HG02884 (cell line): ENCODE measurements at regions not wholly inside any gene's neighbourhood (a gene's known extent, or its start where the extent isn't known, plus 50 kb on each side); places are given as distances from the start of the nearest gene placed in this dataset.
"Not testable (repeated sequence)": the region's sequence is repeated elsewhere in the genome, so short reads cannot be mapped to it uniquely, and the experiment has no call there.

Source experiments
- ATAC-seq: cut with Tn5 transposase; IDR thresholded peaks from one replicate; pipeline ENCODE4 v1.9.1; 2021; ENCODE audit warnings: mild to moderate bottlenecking, moderate library complexity; ENCODE audit not compliant: unreplicated experiment

- ATAC-seq, result no peak
Measured at GRCh38 chr7:85285527-85285926, 98.7 kb upstream of the SEMA3D start.

DNA sequence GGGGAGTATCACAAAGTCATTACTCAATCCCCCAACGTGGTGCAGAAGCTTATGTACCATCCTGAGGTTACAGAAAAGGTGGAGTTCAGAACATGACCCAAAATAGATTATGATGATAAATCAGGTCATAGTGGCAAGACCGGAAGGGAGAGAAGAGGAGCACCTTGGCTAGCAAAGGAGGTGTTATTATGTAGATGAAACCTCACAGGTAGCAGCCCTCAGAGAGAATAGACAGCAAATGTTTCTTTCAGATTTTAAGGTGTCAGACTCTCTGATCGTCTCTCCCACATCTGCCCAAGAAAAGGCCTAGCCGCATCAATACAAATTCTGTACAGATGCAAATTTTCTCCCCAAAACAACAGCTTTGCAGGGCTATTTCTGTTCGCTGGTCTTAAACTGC, 88.3 kb upstream of the SEMA3D start:
- no peak for ATAC-seq

GRCh38 chr7:85274454-85274853, 87.6 kb upstream of the SEMA3D start:
- no peak for ATAC-seq

DNA sequence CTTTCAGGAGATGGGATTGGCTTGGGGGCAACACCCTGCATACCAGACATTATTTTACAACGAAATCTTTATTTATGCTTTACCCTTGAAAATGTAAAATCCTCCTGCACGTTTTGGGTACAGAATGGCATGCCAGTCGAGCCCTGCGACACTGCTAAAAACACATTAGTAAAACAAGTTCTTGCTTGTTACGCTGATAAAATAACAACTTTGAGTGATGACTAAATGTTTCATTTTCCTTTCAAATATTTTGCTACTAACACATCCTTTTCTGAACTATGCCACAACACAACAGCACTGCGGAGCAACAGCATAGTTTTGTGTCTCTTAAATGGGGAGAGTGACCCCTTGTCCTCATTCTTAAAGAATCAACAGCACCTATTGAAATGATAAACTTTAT, 76.0 kb upstream of the SEMA3D start:
- ATAC-seq, result no peak

DNA sequence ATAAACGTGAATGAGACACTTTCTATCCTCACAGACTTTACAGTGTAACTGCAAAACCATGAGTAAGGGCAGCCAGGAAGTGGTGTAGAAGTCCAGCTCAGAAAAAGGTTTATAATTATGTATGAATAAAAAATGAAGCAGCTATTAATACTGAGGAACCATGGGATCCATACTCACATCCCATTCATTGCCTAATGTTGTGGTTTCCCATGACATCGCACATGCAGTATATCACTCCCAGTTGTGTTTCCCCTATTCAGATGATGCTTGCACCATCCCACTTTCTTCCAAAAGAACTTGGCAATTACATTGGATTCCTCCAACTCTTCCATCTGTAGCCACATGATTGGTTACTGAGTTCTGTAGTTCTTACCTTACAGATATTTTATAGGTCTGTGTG, 74.5 kb upstream of the SEMA3D start:
- no peak for ATAC-seq

DNA sequence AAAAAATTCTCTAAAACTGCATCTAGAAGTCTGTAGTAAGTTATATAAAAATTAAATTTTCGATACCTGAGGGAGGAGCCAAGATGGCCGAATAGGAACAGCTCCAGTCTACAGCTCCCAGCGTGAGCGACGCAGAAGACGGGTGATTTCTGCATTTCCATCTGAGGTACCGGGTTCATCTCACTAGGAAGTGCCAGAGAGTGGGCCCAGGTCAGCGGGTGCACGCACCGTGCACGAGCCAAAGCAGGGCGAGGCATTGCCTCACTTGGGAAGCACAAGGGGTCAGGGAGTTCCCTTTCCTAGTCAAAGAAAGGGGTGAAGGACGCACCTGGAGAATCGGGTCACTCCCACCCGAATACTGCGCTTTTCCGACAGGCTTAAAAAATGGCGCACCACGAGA, 62.9 kb upstream of the SEMA3D start:
- ATAC-seq, result not testable (repeated sequence)

DNA sequence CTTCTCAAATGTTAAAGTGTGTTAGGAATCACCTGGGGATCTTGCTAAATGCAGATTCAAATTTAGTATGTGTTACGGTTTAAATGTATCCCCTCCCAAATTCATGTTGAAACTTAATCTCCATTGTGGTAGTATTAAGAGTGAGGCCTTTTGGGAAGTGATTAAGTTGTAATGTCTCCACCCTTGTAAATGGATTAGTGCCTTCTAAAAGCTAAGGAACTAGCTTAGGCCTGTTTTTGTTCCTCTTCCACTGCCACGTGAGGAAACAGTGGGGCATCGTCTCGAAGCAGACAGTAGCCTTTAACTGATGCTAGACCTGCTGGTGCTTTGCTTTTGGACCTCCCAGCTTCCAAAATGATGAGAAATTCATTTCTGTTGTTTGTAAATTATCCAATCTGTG, 52.3 kb upstream of the SEMA3D start:
- no peak for ATAC-seq

DNA sequence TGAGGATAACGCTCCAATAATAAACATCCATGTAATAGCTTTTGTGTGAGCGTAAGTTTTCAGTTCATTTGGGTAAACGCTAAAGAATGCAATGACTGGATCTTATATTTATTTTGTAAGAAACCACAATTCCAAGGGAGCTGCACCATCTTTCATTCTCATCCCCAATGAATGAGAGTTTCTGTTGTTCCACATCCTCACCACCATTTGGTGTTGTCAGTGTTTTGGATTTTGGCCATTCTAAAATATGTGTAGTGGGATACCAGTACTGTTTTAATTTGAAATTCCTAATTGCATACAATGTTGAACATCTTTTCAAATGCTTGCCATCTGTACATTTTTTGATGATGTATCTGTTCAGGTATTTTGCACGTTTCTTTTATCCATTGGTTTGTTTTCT, 50.9 kb upstream of the SEMA3D start:
- no peak for ATAC-seq
